ENCODE measurements at regions not wholly inside any gene's neighbourhood (a gene's known extent, or its start where the extent isn't known, plus 50 kb on each side); places are given as distances from the start of the nearest gene placed in this dataset.

GRCh38 chr6:84606860-84607259 lies 157.5 kb downstream of the TBX18 start (continued):
- no peak for TF ChIP-seq REST (IDR thresholded peaks at IDR 0.05; ENCODE audit: unreplicated experiment)

DNA sequence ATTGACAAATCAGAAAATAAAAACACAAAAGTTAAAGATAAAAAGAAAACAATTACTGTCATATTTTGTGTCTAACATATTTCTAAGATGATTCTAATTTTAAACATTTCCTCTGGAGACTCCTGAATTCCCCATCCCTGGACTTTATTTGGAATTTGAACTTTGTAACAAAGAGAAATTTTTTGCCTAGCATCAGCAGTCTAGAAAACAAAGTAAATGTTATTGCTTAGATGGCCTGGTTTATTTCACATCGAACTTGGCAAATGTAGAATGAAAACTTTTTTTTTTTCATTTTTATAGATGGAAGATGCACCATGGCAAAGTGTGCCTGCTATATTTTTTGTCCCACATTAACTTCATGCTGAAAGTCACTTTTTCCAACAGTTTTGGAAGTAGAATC lies 159.1 kb downstream of the TBX18 start:
- Histone ChIP-seq H3K4me3 (no peak overlapping the region), H4K20me1 (replicated peaks; ENCODE audit: insufficient read depth) (no peaks in the 10 kb centered on the region), H3K4me1 (ENCODE audit: insufficient read depth) (no peaks in the 10 kb centered on the region), H3K27me3 (ENCODE audit: insufficient read depth) (no peaks in the 10 kb centered on the region), H3K4me2 (no peak overlapping the region), H3K36me3 (ENCODE audit: insufficient read depth) (no peaks in the 10 kb centered on the region), H3K9me2 (ENCODE audit: insufficient read depth) (peaks cover 7% of the 10 kb centered on the region; the same call in 1 of the 2 replicates), H3K79me2 (replicated peaks; ENCODE audit: insufficient read depth) (no peaks in the 10 kb centered on the region), H2AFZ (no peak overlapping the region), H3F3A (replicated peaks; ENCODE audit: low read depth) (no peaks in the 10 kb centered on the region), H3K27ac (ENCODE audit: low read depth) (no peak overlapping the region)
- Mint-ChIP-seq H3K36me3 (ENCODE audit: low read depth) (no peaks in the 10 kb centered on the region), H3K27ac (no peak overlapping the region), H3K27me3 (ENCODE audit: insufficient read depth, low read depth, poor library complexity) (no peaks in the 10 kb centered on the region), H3K4me3 (no peak overlapping the region), H3K9me3 (peaks cover 4% of the 10 kb centered on the region; the same call in 1 of the 3 replicates), H3K4me1 (no peaks in the 10 kb centered on the region)
- DNase-seq (ENCODE audit: low spot score) (no peak), ATAC-seq (no peak)
- TF ChIP-seq, protein P1, sequence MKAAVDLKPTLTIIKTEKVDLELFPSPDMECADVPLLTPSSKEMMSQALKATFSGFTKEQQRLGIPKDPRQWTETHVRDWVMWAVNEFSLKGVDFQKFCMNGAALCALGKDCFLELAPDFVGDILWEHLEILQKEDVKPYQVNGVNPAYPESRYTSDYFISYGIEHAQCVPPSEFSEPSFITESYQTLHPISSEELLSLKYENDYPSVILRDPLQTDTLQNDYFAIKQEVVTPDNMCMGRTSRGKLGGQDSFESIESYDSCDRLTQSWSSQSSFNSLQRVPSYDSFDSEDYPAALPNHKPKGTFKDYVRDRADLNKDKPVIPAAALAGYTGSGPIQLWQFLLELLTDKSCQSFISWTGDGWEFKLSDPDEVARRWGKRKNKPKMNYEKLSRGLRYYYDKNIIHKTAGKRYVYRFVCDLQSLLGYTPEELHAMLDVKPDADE (IDR thresholded peaks at IDR 0.05), result no peak
- no peak for TF ChIP-seq ZNF331 (CRISPR knock-in tag; IDR thresholded peaks at IDR 0.05; ENCODE audit: low read depth)

DNA sequence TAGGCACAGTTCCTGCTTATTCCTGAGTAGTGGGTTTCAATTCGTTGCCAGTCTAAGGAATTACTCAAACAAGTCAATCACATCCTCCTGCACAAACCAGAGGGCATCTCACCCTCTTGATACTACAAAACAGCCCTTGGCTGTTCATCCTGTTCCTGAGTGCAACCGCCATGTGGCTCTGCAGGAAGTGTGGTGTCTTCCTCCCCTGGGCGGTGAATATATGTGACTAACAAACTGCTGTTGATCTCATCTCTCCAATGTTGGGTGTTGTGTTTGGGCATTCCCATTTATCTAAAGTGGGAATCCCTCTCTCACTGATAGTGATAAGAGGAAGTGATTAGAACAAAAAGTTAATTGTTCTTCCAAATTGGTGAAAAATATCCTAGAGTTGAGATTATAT lies 163.0 kb downstream of the TBX18 start:
- no peaks in the 10 kb centered on the region for H3K4me1 ChIP-seq (ENCODE audit: insufficient read depth)
- H3K4me3 ChIP-seq, result no peak overlapping the region
- H3K4me3 Mint-ChIP-seq, result no peak overlapping the region
- H3K4me1 Mint-ChIP-seq, result no peaks in the 10 kb centered on the region
- H3K36me3 Mint-ChIP-seq (ENCODE audit: low read depth), result no peaks in the 10 kb centered on the region
- no peak overlapping the region for H3K4me2 ChIP-seq
- no peaks in the 10 kb centered on the region for H3K36me3 ChIP-seq (ENCODE audit: insufficient read depth)
- no peak overlapping the region for H3K27ac Mint-ChIP-seq
- H2AFZ ChIP-seq, result peak overlapping the region; percentile 59; the same call in 1 of the 2 replicates
- H3K27me3 Mint-ChIP-seq (ENCODE audit: insufficient read depth, low read depth, poor library complexity), result no peaks in the 10 kb centered on the region
- no peaks in the 10 kb centered on the region for H3F3A ChIP-seq (replicated peaks; ENCODE audit: low read depth)
- no peak overlapping the region for H3K27ac ChIP-seq (ENCODE audit: low read depth)
- H3K9me3 Mint-ChIP-seq, result peaks cover 4% of the 10 kb centered on the region; the same call in 1 of the 3 replicates
- ATAC-seq, result no peak
- no peaks in the 10 kb centered on the region for H3K79me2 ChIP-seq (replicated peaks; ENCODE audit: insufficient read depth)
- no peak for DNase-seq (ENCODE audit: low spot score)
- H3K9me2 ChIP-seq (ENCODE audit: insufficient read depth), result no peaks in the 10 kb centered on the region
- H4K20me1 ChIP-seq (replicated peaks; ENCODE audit: insufficient read depth), result no peaks in the 10 kb centered on the region
- no peaks in the 10 kb centered on the region for H3K27me3 ChIP-seq (ENCODE audit: insufficient read depth)
- no peak for TF ChIP-seq STAT1 (IDR thresholded peaks at IDR 0.05; ENCODE audit: unreplicated experiment)
- no peak for TF ChIP-seq ZNF114 (CRISPR knock-in tag; IDR thresholded peaks at IDR 0.05)
- TF ChIP-seq CTCF (conservative IDR thresholded peaks at IDR 0.05; ENCODE audit: low read depth in 2 of 2), result no peak
- TF ChIP-seq JUNB (IDR thresholded peaks at IDR 0.05; ENCODE audit: unreplicated experiment), result no peak
- TF ChIP-seq, protein P1 (IDR thresholded peaks at IDR 0.05), result no peak
- TF ChIP-seq POLR2AphosphoS5 (IDR thresholded peaks at IDR 0.05; ENCODE audit: low read depth), result no peak
- no peak for TF ChIP-seq ZNF331 (CRISPR knock-in tag; IDR thresholded peaks at IDR 0.05; ENCODE audit: low read depth)
- TF ChIP-seq NANOG (IDR thresholded peaks at IDR 0.05; ENCODE audit: borderline replicate concordance), result no peak
